Astrocyte of the cerebellum (primary cell): ENCODE measurements at regions not wholly inside any gene's neighbourhood (a gene's known extent, or its start where the extent isn't known, plus 50 kb on each side); places are given as distances from the start of the nearest gene placed in this dataset.
"Not testable (repeated sequence)": the region's sequence is repeated elsewhere in the genome, so short reads cannot be mapped to it uniquely, and the experiment has no call there.

Experiments used
- DNase-seq: peaks from one replicate; pipeline ENCODE4 v3.0.0-alpha.2; 2011; ENCODE audit warnings: low read depth
- H3K4me3 ChIP-seq: 2 replicates; pipeline ENCODE4 v1.5.1; 2011; ENCODE audit warnings: mild to moderate bottlenecking, low read depth, low read length, moderate library complexity
- CTCF ChIP-seq: IDR thresholded peaks from 2 replicates; pipeline ENCODE4 v1.5.1; 2012; ENCODE audit warnings: low read length, low read depth, moderate library complexity, mild to moderate bottlenecking; ENCODE audit errors: missing control alignments
- in situ Hi-C: cut with HindIII; loops from 2 replicates; pipeline ENCODE4 v1.10.0; 2017; ENCODE audit warnings: low sequenced_read_pairs

- TF ChIP-seq CTCF: no peak
- no peak for DNase-seq
- in situ Hi-C loops: no loop called here
- H3K4me3 ChIP-seq: no peak overlapping the region
These were observed 836.3 kb upstream of the ACVR2A start for GRCh38 chr2:147008481-147008880.

GRCh38 chr2:147006736-147007141, 838.1 kb upstream of the ACVR2A start:
- no peak for DNase-seq
- no peak for TF ChIP-seq CTCF
- H3K4me3 ChIP-seq: no peak overlapping the region
- in situ Hi-C loops: no loop called here

DNA sequence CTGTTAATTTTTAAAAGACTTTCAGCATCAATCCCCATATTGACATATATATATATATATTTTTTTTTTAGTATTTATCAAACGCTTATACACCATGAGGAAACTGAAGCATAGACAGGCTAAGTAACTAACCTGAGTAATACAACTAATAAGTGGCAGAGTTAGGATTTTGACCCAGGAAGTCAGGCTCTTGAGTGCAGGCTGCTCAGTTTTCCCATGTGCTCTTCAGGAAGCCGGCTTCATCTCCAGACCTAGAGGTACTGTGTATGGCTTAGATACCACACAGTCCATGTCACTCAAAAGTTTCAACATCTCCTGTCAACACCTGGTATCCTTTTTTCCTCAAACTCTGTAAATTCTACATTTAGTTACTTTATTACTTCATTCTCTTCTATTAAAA, 841.7 kb upstream of the ACVR2A start:
- H3K4me3 ChIP-seq: no peak overlapping the region
- in situ Hi-C loops: no loop called here
- TF ChIP-seq CTCF: no peak
- DNase-seq: no peak

- H3K4me3 ChIP-seq: no peak overlapping the region
- DNase-seq: no peak
- TF ChIP-seq CTCF: no peak
- in situ Hi-C loops: no loop called here
These were observed 842.6 kb upstream of the ACVR2A start for GRCh38 chr2:147002256-147002655.

GRCh38 chr2:147001061-147001460, 843.8 kb upstream of the ACVR2A start:
- no peak overlapping the region for H3K4me3 ChIP-seq
- in situ Hi-C loops: no loop called here
- TF ChIP-seq CTCF: no peak
- no peak for DNase-seq

- H3K4me3 ChIP-seq, in situ Hi-C loops, DNase-seq: not testable (repeated sequence)
These were observed 844.7 kb upstream of the ACVR2A start for GRCh38 chr2:147000151-147000550.

DNA sequence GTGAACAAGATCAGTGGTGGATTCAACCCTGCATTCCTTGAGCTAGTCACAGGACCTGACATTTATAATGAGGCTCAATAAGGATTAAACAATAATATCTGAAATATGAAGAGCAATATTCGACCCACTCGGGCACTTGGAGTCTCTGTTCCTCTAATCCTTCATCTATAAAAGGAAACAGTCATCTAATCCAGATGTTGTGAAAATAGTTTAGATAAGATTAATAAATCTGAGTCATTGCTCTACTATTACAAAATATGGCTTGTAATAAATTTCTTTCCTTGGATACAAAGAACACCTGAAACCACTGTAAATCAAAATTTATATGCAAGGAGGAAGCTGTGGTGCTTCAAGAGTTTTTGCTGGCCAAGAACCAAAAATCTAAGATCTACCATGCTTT, 846.9 kb upstream of the ACVR2A start:
- in situ Hi-C loops: no loop called here
- no peak for DNase-seq
- no peak overlapping the region for H3K4me3 ChIP-seq
- no peak for TF ChIP-seq CTCF
